Skeletal muscle satellite cell (primary cell): ENCODE measurements at regions not wholly inside any gene's neighbourhood (a gene's known extent, or its start where the extent isn't known, plus 50 kb on each side); places are given as distances from the start of the nearest gene placed in this dataset.
"Not testable (repeated sequence)": the region's sequence is repeated elsewhere in the genome, so short reads cannot be mapped to it uniquely, and the experiment has no call there.

ENCODE experiments used
- H3K27me3 ChIP-seq: 2 replicates; pipeline ENCODE4 v1.7.0; 2013; ENCODE audit warnings: low read length; ENCODE audit not compliant: control insufficient read depth, insufficient read depth
- H3K36me3 ChIP-seq: 2 replicates; pipeline ENCODE4 v1.7.0; 2013; ENCODE audit warnings: mild to moderate bottlenecking, control low read depth, low read length; ENCODE audit not compliant: insufficient read depth
- H3K4me1 ChIP-seq: 2 replicates; pipeline ENCODE4 v1.7.0; 2013; ENCODE audit warnings: low read length; ENCODE audit not compliant: control insufficient read depth, insufficient read depth
- H3K4me2 ChIP-seq: 2 replicates; pipeline ENCODE4 v1.7.0; 2013; ENCODE audit warnings: mild to moderate bottlenecking, low read length
- H3K4me3 ChIP-seq: 2 replicates; pipeline ENCODE4 v1.7.0; 2013; ENCODE audit warnings: low read length
- H3K9ac ChIP-seq: 2 replicates; pipeline ENCODE4 v1.7.0; 2013; ENCODE audit warnings: mild to moderate bottlenecking, low read depth, low read length, moderate library complexity
- H3K9me3 ChIP-seq: replicated peaks from 2 replicates; pipeline ENCODE4 v1.7.0; 2013; ENCODE audit warnings: mild to moderate bottlenecking, control low read depth, low read length

- H3K9me3 ChIP-seq, result peaks cover under 1% of the 10 kb centered on the region
- H3K27me3 ChIP-seq, result peaks cover 13% of the 10 kb centered on the region
- no peaks in the 10 kb centered on the region for H3K4me1 ChIP-seq
- no peak overlapping the region for H3K9ac ChIP-seq
- no peak overlapping the region for H3K4me2 ChIP-seq
- no peaks in the 10 kb centered on the region for H3K36me3 ChIP-seq
- no peak overlapping the region for H3K4me3 ChIP-seq
These were observed 90.9 kb upstream of the NRBF2 start for GRCh38 chr10:63042256-63042655.

GRCh38 chr10:63033616-63034185, 99.4 kb upstream of the NRBF2 start:
- H3K4me3 ChIP-seq, H3K4me2 ChIP-seq, H3K36me3 ChIP-seq, H3K4me1 ChIP-seq, H3K27me3 ChIP-seq, H3K9me3 ChIP-seq, H3K9ac ChIP-seq: not testable (repeated sequence)

GRCh38 chr10:63030536-63030935, 102.6 kb upstream of the NRBF2 start:
- no peaks in the 10 kb centered on the region for H3K9me3 ChIP-seq
- no peaks in the 10 kb centered on the region for H3K4me1 ChIP-seq
- no peak overlapping the region for H3K4me3 ChIP-seq
- no peaks in the 10 kb centered on the region for H3K27me3 ChIP-seq
- no peaks in the 10 kb centered on the region for H3K36me3 ChIP-seq
- H3K9ac ChIP-seq, result no peak overlapping the region
- no peak overlapping the region for H3K4me2 ChIP-seq

- Histone ChIP-seq H3K4me1 (no peaks in the 10 kb centered on the region), H3K27me3 (no peaks in the 10 kb centered on the region), H3K9ac (no peak overlapping the region), H3K4me3 (no peak overlapping the region), H3K4me2 (no peak overlapping the region), H3K36me3 (no peaks in the 10 kb centered on the region), H3K9me3 (no peaks in the 10 kb centered on the region)
These were observed 105.6 kb upstream of the NRBF2 start for GRCh38 chr10:63027531-63027930.

GRCh38 chr10:63021225-63021624, 111.9 kb upstream of the NRBF2 start:
- Histone ChIP-seq H3K9me3 (no peaks in the 10 kb centered on the region), H3K4me3 (no peak overlapping the region), H3K36me3 (no peaks in the 10 kb centered on the region), H3K9ac (no peak overlapping the region), H3K27me3 (peaks cover 14% of the 10 kb centered on the region), H3K4me2 (no peak overlapping the region), H3K4me1 (no peaks in the 10 kb centered on the region)

GRCh38 chr10:63013755-63014154, 119.4 kb upstream of the NRBF2 start:
- Histone ChIP-seq H3K4me2 (no peak overlapping the region), H3K9ac (no peak overlapping the region), H3K9me3 (no peaks in the 10 kb centered on the region)

GRCh38 chr10:63012623-63013022, 120.5 kb upstream of the NRBF2 start:
- peaks cover 16% of the 10 kb centered on the region for H3K27me3 ChIP-seq
- no peaks in the 10 kb centered on the region for H3K4me1 ChIP-seq
- H3K4me3 ChIP-seq, result no peak overlapping the region
- no peaks in the 10 kb centered on the region for H3K9me3 ChIP-seq
- H3K9ac ChIP-seq, result no peak overlapping the region
- H3K36me3 ChIP-seq, result no peaks in the 10 kb centered on the region
- no peak overlapping the region for H3K4me2 ChIP-seq

More at GRCh38 chr10:63013755-63014154, 119.4 kb upstream of the NRBF2 start:
- Histone ChIP-seq H3K4me1 (no peaks in the 10 kb centered on the region), H3K27me3 (peaks cover 20% of the 10 kb centered on the region), H3K36me3 (no peaks in the 10 kb centered on the region), H3K4me3 (no peak overlapping the region)

GRCh38 chr10:63010203-63010602, 122.9 kb upstream of the NRBF2 start:
- no peak overlapping the region for H3K9ac ChIP-seq
- no peak overlapping the region for H3K4me2 ChIP-seq
- H3K27me3 ChIP-seq, result peaks cover 14% of the 10 kb centered on the region
- H3K4me1 ChIP-seq, result peaks cover 7% of the 10 kb centered on the region
- no peak overlapping the region for H3K4me3 ChIP-seq
- H3K36me3 ChIP-seq, result no peaks in the 10 kb centered on the region
- no peaks in the 10 kb centered on the region for H3K9me3 ChIP-seq

- peaks cover 14% of the 10 kb centered on the region for H3K27me3 ChIP-seq
- H3K9me3 ChIP-seq, result no peaks in the 10 kb centered on the region
- no peak overlapping the region for H3K4me2 ChIP-seq
- H3K9ac ChIP-seq, result no peak overlapping the region
- peaks cover 7% of the 10 kb centered on the region for H3K4me1 ChIP-seq
- no peaks in the 10 kb centered on the region for H3K36me3 ChIP-seq
- H3K4me3 ChIP-seq, result no peak overlapping the region
These were observed 124.6 kb upstream of the NRBF2 start for GRCh38 chr10:63008491-63008890.

- Histone ChIP-seq H3K4me1 (peaks cover 7% of the 10 kb centered on the region), H3K9me3 (no peaks in the 10 kb centered on the region), H3K27me3 (peaks cover 13% of the 10 kb centered on the region), H3K4me3 (no peak overlapping the region), H3K4me2 (no peak overlapping the region), H3K9ac (no peak overlapping the region), H3K36me3 (no peaks in the 10 kb centered on the region)
These were observed 126.0 kb upstream of the NRBF2 start for GRCh38 chr10:63007112-63007511.

GRCh38 chr10:63005246-63005645, 127.9 kb upstream of the NRBF2 start:
- H3K36me3 ChIP-seq, result no peaks in the 10 kb centered on the region
- no peaks in the 10 kb centered on the region for H3K9me3 ChIP-seq
- H3K9ac ChIP-seq, result no peak overlapping the region
- no peak overlapping the region for H3K4me3 ChIP-seq
- peaks cover 10% of the 10 kb centered on the region for H3K27me3 ChIP-seq
- peaks cover 7% of the 10 kb centered on the region for H3K4me1 ChIP-seq
- H3K4me2 ChIP-seq, result peak overlapping the region; percentile 26

GRCh38 chr10:63003816-63004453, 129.2 kb upstream of the NRBF2 start:
- no peak overlapping the region for H3K4me2 ChIP-seq
- H3K27me3 ChIP-seq, result peaks cover 4% of the 10 kb centered on the region
- no peaks in the 10 kb centered on the region for H3K36me3 ChIP-seq
- H3K9me3 ChIP-seq, result no peaks in the 10 kb centered on the region
- H3K9ac ChIP-seq, result no peak overlapping the region
- H3K4me1 ChIP-seq, result peaks cover 7% of the 10 kb centered on the region
- H3K4me3 ChIP-seq, result no peak overlapping the region
